Smooth muscle cell (in vitro differentiated cells): ENCODE measurements at regions not wholly inside any gene's neighbourhood (a gene's known extent, or its start where the extent isn't known, plus 50 kb on each side); places are given as distances from the start of the nearest gene placed in this dataset.

ENCODE experiments used
- DNase-seq: peaks from one replicate; lab custom pipeline; 2025; ENCODE audit not compliant: unreplicated experiment; lab: John Stamatoyannopoulos, UW
- H2AFZ ChIP-seq: fragments of 200-600 bp; sonication (generic); 2 replicates; pipeline ENCODE4 v1.6.0; 2016; ENCODE audit warnings: antibody characterized with exemption, low read depth, mild to moderate bottlenecking
- H3F3A ChIP-seq: fragments of 200-600 bp; sonication (generic); 2 replicates; pipeline ENCODE4 v1.6.0; 2017; ENCODE audit warnings: antibody characterized with exemption, low read depth
- H3K27ac ChIP-seq: fragments of 200-600 bp; sonication (generic); 2 replicates; pipeline ENCODE4 v1.5.1; 2016; ENCODE audit warnings: low read depth, mild to moderate bottlenecking
- H3K27me3 ChIP-seq: fragments of 200-600 bp; sonication (generic); 2 replicates; pipeline ENCODE4 v1.6.1; 2016; ENCODE audit warnings: low read depth, mild to moderate bottlenecking
- H3K36me3 ChIP-seq: fragments of 200-600 bp; sonication (generic); 2 replicates; pipeline ENCODE4 v1.5.1; 2016; ENCODE audit warnings: low read depth
- H3K4me1 ChIP-seq: fragments of 200-600 bp; sonication (generic); 2 replicates; pipeline ENCODE4 v1.5.1; 2016; ENCODE audit warnings: low read depth
- H3K4me2 ChIP-seq: fragments of 200-600 bp; sonication (generic); 2 replicates; pipeline ENCODE4 v1.6.0; 2016; ENCODE audit warnings: mild to moderate bottlenecking
- H3K4me3 ChIP-seq: fragments of 200-600 bp; sonication (generic); 2 replicates; pipeline ENCODE4 v1.5.1; 2016; ENCODE audit warnings: mild to moderate bottlenecking
- H3K79me2 ChIP-seq: fragments of 200-600 bp; sonication (generic); 2 replicates; pipeline ENCODE4 v1.6.0; 2016; ENCODE audit warnings: low read depth, mild to moderate bottlenecking
- H3K9ac ChIP-seq: fragments of 200-600 bp; sonication (generic); 2 replicates; pipeline ENCODE4 v1.6.0; 2016; ENCODE audit warnings: low read depth
- H3K9me3 ChIP-seq: fragments of 200-600 bp; sonication (generic); replicated peaks from 2 replicates; pipeline ENCODE4 v1.5.1; 2016; ENCODE audit warnings: low read depth
- H4K20me1 ChIP-seq: fragments of 200-600 bp; sonication (generic); 2 replicates; pipeline ENCODE4 v1.6.0; 2016; ENCODE audit warnings: low read depth
- CTCF ChIP-seq: fragments of 200-600 bp; sonication (generic); IDR thresholded peaks from 2 replicates; pipeline ENCODE4 v1.5.1; 2017; ENCODE audit warnings: borderline replicate concordance, mild to moderate bottlenecking, antibody characterized with exemption; ENCODE audit not compliant: insufficient read depth, poor library complexity, severe bottlenecking
- WGBS: methylation state at CpG from one replicate; pipeline ENCODE4 v1.1.7; 2016; ENCODE audit warnings: low lambda C conversion rate; 5-methylcytosine and 5-hydroxymethylcytosine counted together

GRCh38 chr4:81850701-81851100 lies 379.0 kb upstream of the RASGEF1B start:
- no peaks in the 10 kb centered on the region for H3F3A ChIP-seq
- H3K9ac ChIP-seq, result no peak overlapping the region
- no peaks in the 10 kb centered on the region for H3K4me1 ChIP-seq
- no peak for DNase-seq
- no peaks in the 10 kb centered on the region for H3K9me3 ChIP-seq
- H3K4me3 ChIP-seq, result no peak overlapping the region
- no peaks in the 10 kb centered on the region for H3K79me2 ChIP-seq
- no peaks in the 10 kb centered on the region for H4K20me1 ChIP-seq
- no peak overlapping the region for H3K4me2 ChIP-seq
- H2AFZ ChIP-seq, result no peak overlapping the region
- no peak for TF ChIP-seq CTCF
- WGBS, result 70% methylated on average over 1 of the region's 1 CpG
- no peaks in the 10 kb centered on the region for H3K36me3 ChIP-seq
- H3K27ac ChIP-seq, result no peak overlapping the region
- no peaks in the 10 kb centered on the region for H3K27me3 ChIP-seq

- DNase-seq, result no peak
- H3K4me2 ChIP-seq, result no peak overlapping the region
- H3K27me3 ChIP-seq, result no peaks in the 10 kb centered on the region
- no peaks in the 10 kb centered on the region for H3K4me1 ChIP-seq
- H3K36me3 ChIP-seq, result no peaks in the 10 kb centered on the region
- no peak for TF ChIP-seq CTCF
- H3K9me3 ChIP-seq, result no peaks in the 10 kb centered on the region
- no peaks in the 10 kb centered on the region for H4K20me1 ChIP-seq
- H3F3A ChIP-seq, result no peaks in the 10 kb centered on the region
- no peaks in the 10 kb centered on the region for H3K79me2 ChIP-seq
- no peak overlapping the region for H3K4me3 ChIP-seq
- H3K9ac ChIP-seq, result no peak overlapping the region
- no peak overlapping the region for H2AFZ ChIP-seq
- H3K27ac ChIP-seq, result no peak overlapping the region
- 72% methylated on average over 3 of the region's 3 CpGs for WGBS
These were observed 374.1 kb upstream of the RASGEF1B start for GRCh38 chr4:81845761-81846160.

GRCh38 chr4:81845273-81845672 lies 373.6 kb upstream of the RASGEF1B start:
- DNase-seq, result no peak
- Histone ChIP-seq H3F3A (no peaks in the 10 kb centered on the region), H3K4me2 (no peak overlapping the region), H3K36me3 (no peaks in the 10 kb centered on the region), H3K9ac (no peak overlapping the region), H4K20me1 (no peaks in the 10 kb centered on the region), H2AFZ (no peak overlapping the region), H3K27me3 (no peaks in the 10 kb centered on the region), H3K4me1 (no peaks in the 10 kb centered on the region), H3K79me2 (no peaks in the 10 kb centered on the region), H3K4me3 (no peak overlapping the region), H3K9me3 (no peaks in the 10 kb centered on the region), H3K27ac (no peak overlapping the region)
- TF ChIP-seq CTCF, result no peak
- WGBS, result 62% methylated on average over 2 of the region's 2 CpGs

GRCh38 chr4:81844717-81845116 lies 373.0 kb upstream of the RASGEF1B start:
- no peak overlapping the region for H3K4me2 ChIP-seq
- H3K27ac ChIP-seq, result no peak overlapping the region
- H3K4me1 ChIP-seq, result peaks cover 3% of the 10 kb centered on the region
- H3K27me3 ChIP-seq, result no peaks in the 10 kb centered on the region
- H3F3A ChIP-seq, result no peaks in the 10 kb centered on the region
- peak; percentile 80 for TF ChIP-seq CTCF
- no peak overlapping the region for H2AFZ ChIP-seq
- H3K9ac ChIP-seq, result no peak overlapping the region
- WGBS, result 0% methylated on average over 3 of the region's 3 CpGs
- DNase-seq, result peak; percentile 4
- no peaks in the 10 kb centered on the region for H3K79me2 ChIP-seq
- H3K36me3 ChIP-seq, result no peaks in the 10 kb centered on the region
- H3K4me3 ChIP-seq, result no peak overlapping the region
- no peaks in the 10 kb centered on the region for H3K9me3 ChIP-seq
- H4K20me1 ChIP-seq, result no peaks in the 10 kb centered on the region
